Stomach (tissue), 8 donors: ENCODE measurements at regions not wholly inside any gene's neighbourhood (a gene's known extent, or its start where the extent isn't known, plus 50 kb on each side); places are given as distances from the start of the nearest gene placed in this dataset.
A peak's percentile ranks its signal among the peaks of the same experiment; 100 is the strongest.

Experiments used
- DNase-seq, 2 donors: peaks; one replicate each; pipeline versions ENCODE4 v3.0.0 to v3.0.0-alpha.2; 2013 to 2019
- H3K27ac ChIP-seq, 5 donors: fragments of 200-600 bp in 4 of 5; sonication (generic) in 4 of 5; one replicate each; pipeline ENCODE4 v1.5.1; 2013 to 2019; ENCODE audit warnings: mild to moderate bottlenecking in 1 of 5, moderate library complexity in 1 of 5
- H3K27me3 ChIP-seq, 3 donors: fragments of 200-600 bp; sonication (generic); one replicate each; pipeline ENCODE4 v1.5.1; 2017 to 2019; ENCODE audit warnings: mixed run types in 1 of 3
- H3K36me3 ChIP-seq, 4 donors: fragments of 200-600 bp; sonication (generic); 1 replicate in 3 of 4; 2 replicates in 1 of 4; pipeline ENCODE4 v1.5.1; 2016 to 2019
- H3K4me1 ChIP-seq, 4 donors: fragments of 200-600 bp; sonication (generic); one replicate each; pipeline ENCODE4 v1.5.1; 2016 to 2019
- H3K4me3 ChIP-seq, 4 donors: fragments of 200-600 bp; sonication (generic) in 3 of 4; one replicate each; pipeline ENCODE4 v1.5.1; 2016 to 2019; ENCODE audit warnings: mild to moderate bottlenecking in 1 of 4
- H3K9me3 ChIP-seq, 4 donors: fragments of 200-600 bp; sonication (generic); one replicate each; pipeline ENCODE4 v1.5.1; 2016 to 2019
- CTCF ChIP-seq, 7 experiments: fragments of 450-650 bp in 4 of 7; fragments of 200-600 bp in 3 of 7; sonication (generic) in 3 of 7; IDR thresholded peaks; one replicate each; pipeline ENCODE4 v1.5.1; 2016 to 2019; ENCODE audit warnings: antibody characterized with exemption in 7 of 7, control low read depth in 2 of 7, mild to moderate bottlenecking in 1 of 7
- EP300 ChIP-seq: sonication (generic); formaldehyde crosslinking; IDR thresholded peaks from one replicate; pipeline ENCODE4 v1.6.1; 2017; ENCODE audit warnings: antibody characterized with exemption
- POLR2A ChIP-seq, 4 donors: fragments of 450-650 bp; IDR thresholded peaks; one replicate each; pipeline ENCODE4 v1.6.1; 2016; ENCODE audit warnings: antibody characterized with exemption in 4 of 4, control low read depth in 2 of 4, mild to moderate bottlenecking in 1 of 4, moderate library complexity in 1 of 4
- POLR2AphosphoS5 ChIP-seq, 3 donors: sonication (generic); formaldehyde crosslinking; IDR thresholded peaks; one replicate each; pipeline ENCODE4 v1.6.1; 2016; ENCODE audit warnings: antibody characterized with exemption in 3 of 3
- WGBS, 5 donors: extraction: QIAGEN DNeasy Blood & Tissue Kit in 3 of 5; methylation state at CpG; one replicate each; pipeline versions ENCODE4 v1.1.5 to v1.1.7; 2013 to 2018; 5-methylcytosine and 5-hydroxymethylcytosine counted together
- intact Hi-C: fragments of 100-400 bp; cut with DNase I; formaldehyde crosslinking; loops from one replicate; pipeline ENCODE4 v1.15.1; 2023; ENCODE audit warnings: low total_unique reads
- donor health status: healthy with polysubstance abuse.
- donor health status: Bipolar disorder and iron deficiency.
- donor health status: healthy.

- H3K36me3 ChIP-seq = no peaks in the 10 kb centered on the region
- H3K4me3 ChIP-seq = no peak overlapping the region
- H3K4me1 ChIP-seq = no peaks in the 10 kb centered on the region
- TF ChIP-seq POLR2A (IDR thresholded peaks at IDR 0.05) (no peak), EP300 (no peak), CTCF (IDR thresholded peaks at IDR 0.05) (no peak), POLR2AphosphoS5 (IDR thresholded peaks at IDR 0.05) (no peak)
- no peak overlapping the region for H3K27ac ChIP-seq
- peak in 1 of 2 donors; percentile 38 for DNase-seq
- no peaks in the 10 kb centered on the region for H3K9me3 ChIP-seq
- 12 to 63% (median 44%) methylated on average over 2 of the region's 2 CpGs for WGBS, 5 donors
- no peaks in the 10 kb centered on the region for H3K27me3 ChIP-seq
- intact Hi-C loops = no loop called here
Observed at GRCh38 chr21:20451046-20451445, 547.2 kb upstream of the NCAM2 start.

- Histone ChIP-seq H3K4me3 (no peak overlapping the region), H3K27me3 (no peaks in the 10 kb centered on the region), H3K4me1 (no peaks in the 10 kb centered on the region), H3K36me3 (no peaks in the 10 kb centered on the region), H3K27ac (no peak overlapping the region), H3K9me3 (no peaks in the 10 kb centered on the region)
- 72 to 83% (median 77%) methylated on average over 4 of the region's 4 CpGs for WGBS, 5 donors
- intact Hi-C loops = no loop called here
- TF ChIP-seq CTCF (IDR thresholded peaks at IDR 0.05) (no peak), POLR2AphosphoS5 (IDR thresholded peaks at IDR 0.05) (no peak), POLR2A (IDR thresholded peaks at IDR 0.05) (no peak), EP300 (no peak)
- no peak for DNase-seq
Observed at GRCh38 chr21:20452935-20453334, 545.3 kb upstream of the NCAM2 start.

- DNase-seq = no peak
- TF ChIP-seq POLR2AphosphoS5 (IDR thresholded peaks at IDR 0.05) (no peak), POLR2A (IDR thresholded peaks at IDR 0.05) (no peak), CTCF (IDR thresholded peaks at IDR 0.05) (no peak), EP300 (no peak)
- peaks cover 0 to 6% (median 0%) of the 10 kb centered on the region in 4 donors for H3K9me3 ChIP-seq
- no peak overlapping the region for H3K4me3 ChIP-seq
- H3K27me3 ChIP-seq = no peaks in the 10 kb centered on the region
- no peaks in the 10 kb centered on the region for H3K4me1 ChIP-seq
- H3K27ac ChIP-seq = no peak overlapping the region
- intact Hi-C loops = no loop called here
- 85 to 94% (median 92%) methylated on average over 4 of the region's 4 CpGs for WGBS, 5 donors
- H3K36me3 ChIP-seq = no peaks in the 10 kb centered on the region
Observed at GRCh38 chr21:20459838-20460237, 538.4 kb upstream of the NCAM2 start.

GRCh38 chr21:20463362-20463761 is 534.8 kb upstream of the NCAM2 start:
- H3K4me1 ChIP-seq = no peaks in the 10 kb centered on the region
- intact Hi-C loops = no loop called here
- no peak for DNase-seq
- H3K27me3 ChIP-seq = no peaks in the 10 kb centered on the region
- H3K9me3 ChIP-seq = peaks cover 0 to 6% (median 0%) of the 10 kb centered on the region in 4 donors
- no peaks in the 10 kb centered on the region for H3K36me3 ChIP-seq
- no peak overlapping the region for H3K27ac ChIP-seq
- no peak for TF ChIP-seq EP300
- TF ChIP-seq CTCF (IDR thresholded peaks at IDR 0.05) = no peak
- no peak for TF ChIP-seq POLR2AphosphoS5 (IDR thresholded peaks at IDR 0.05)
- TF ChIP-seq POLR2A (IDR thresholded peaks at IDR 0.05) = no peak
- no peak overlapping the region for H3K4me3 ChIP-seq
